A673 (cell line): ENCODE measurements at regions not wholly inside any gene's neighbourhood (a gene's known extent, or its start where the extent isn't known, plus 50 kb on each side); places are given as distances from the start of the nearest gene placed in this dataset.

Source experiments
- CTCF ChIP-seq: fragments of 300-800, 200-600 bp; sonication (generic); conservative IDR thresholded peaks from 2 replicates; pipeline ENCODE4 v1.5.1; 2017; ENCODE audit warnings: low read depth, mild to moderate bottlenecking, antibody characterized with exemption, low read length, moderate library complexity, mixed read lengths
- EZH2 ChIP-seq: fragments of 200-600 bp; sonication (generic); IDR thresholded peaks from 2 replicates; pipeline ENCODE4 v1.6.1; 2017; ENCODE audit warnings: borderline replicate concordance, low read depth, mild to moderate bottlenecking, mixed read lengths, antibody characterized with exemption, low read length; ENCODE audit not compliant: poor library complexity, severe bottlenecking

GRCh38 chr6:8321671-8322404 is 113.5 kb downstream of the SLC35B3 start:
- TF ChIP-seq CTCF, result 0 out of 2 replicates have a peak, but pooled peaks have one; percentile 9
- no peak for TF ChIP-seq EZH2
